Spleen (tissue), 7 donors: ENCODE measurements at regions not wholly inside any gene's neighbourhood (a gene's known extent, or its start where the extent isn't known, plus 50 kb on each side); places are given as distances from the start of the nearest gene placed in this dataset.

ENCODE experiments used
- CTCF ChIP-seq, 11 experiments: fragments of 200-600 bp in 7 of 11; fragments of 450-650 bp in 4 of 11; sonication (generic) in 4 of 11; IDR thresholded peaks in 8 of 11; conservative IDR thresholded peaks in 3 of 11; 1 replicate in 7 of 11; 2 replicates in 4 of 11; pipeline versions ENCODE4 v1.4.0 to v1.8.0; 2016 to 2021; ENCODE audit warnings: antibody characterized with exemption in 11 of 11, inconsistent platforms in 4 of 11, mild to moderate bottlenecking in 1 of 11
- POLR2A ChIP-seq, 3 donors: fragments of 450-650 bp; IDR thresholded peaks; one replicate each; pipeline ENCODE4 v1.5.1; 2017; ENCODE audit warnings: antibody characterized with exemption in 3 of 3, mild to moderate bottlenecking in 1 of 3
- donor health status: DM: no; HTN: no; CAD: no; lungs with moderate emphysema.
- donor health status: DM: no; HTN: no; CAD: no.
- donor health status: DM: no; HTN: no; CAD: no.

- TF ChIP-seq POLR2A (IDR thresholded peaks at IDR 0.05), result no peak
- no peak for TF ChIP-seq CTCF (IDR thresholded peaks at IDR 0.05 in 8 of 11, conservative IDR thresholded peaks at IDR 0.05 in 3 of 11)
Measured at GRCh38 chr9:115632391-115632790, 514.4 kb upstream of the TNC start.
